NCI-H1092 (cell line): ENCODE measurements at regions not wholly inside any gene's neighbourhood (a gene's known extent, or its start where the extent isn't known, plus 50 kb on each side); places are given as distances from the start of the nearest gene placed in this dataset.

Source experiments
- DNase-seq: peaks from one replicate; lab custom pipeline; 2025; lab: John Stamatoyannopoulos, UW

DNA sequence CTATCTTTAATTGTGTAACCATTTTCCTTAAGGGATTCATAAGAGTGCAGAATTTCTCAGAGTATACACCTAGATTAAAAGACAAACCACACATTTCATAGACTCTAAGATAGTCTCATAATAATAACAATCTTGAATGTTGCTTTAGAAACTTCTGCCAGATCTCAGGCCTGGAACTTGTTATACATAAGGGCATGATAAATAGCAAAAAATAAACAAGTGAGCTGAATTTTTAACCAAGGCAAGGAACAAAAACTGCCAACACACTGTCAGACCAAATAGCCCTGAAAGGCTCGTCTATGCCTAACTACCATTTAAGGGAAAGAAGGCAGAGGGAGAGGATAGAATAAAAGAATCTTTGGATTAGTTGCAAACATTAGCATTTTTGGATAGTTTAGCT lies 65.8 kb upstream of the SEMA3C start:
- no peak for DNase-seq

DNA sequence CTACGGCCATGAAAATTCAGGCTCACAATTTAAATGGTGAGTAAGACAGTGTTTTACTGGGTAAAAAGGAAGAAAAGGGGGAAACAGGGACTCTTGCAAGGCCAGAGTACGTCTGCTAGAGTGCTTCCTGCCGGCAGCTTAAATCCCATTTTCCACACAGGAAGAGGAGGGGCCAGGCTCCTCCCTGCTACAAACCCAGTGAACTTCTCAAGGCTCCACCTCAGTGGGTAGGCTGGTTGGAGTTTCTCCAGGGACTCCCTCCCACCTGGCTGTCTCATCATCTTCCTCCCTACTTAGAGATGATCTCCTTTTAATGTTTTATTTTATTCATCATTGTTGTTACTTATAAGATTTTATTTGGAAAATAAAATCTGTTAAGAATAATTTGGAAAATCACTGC lies 62.6 kb upstream of the SEMA3C start:
- no peak for DNase-seq

DNA sequence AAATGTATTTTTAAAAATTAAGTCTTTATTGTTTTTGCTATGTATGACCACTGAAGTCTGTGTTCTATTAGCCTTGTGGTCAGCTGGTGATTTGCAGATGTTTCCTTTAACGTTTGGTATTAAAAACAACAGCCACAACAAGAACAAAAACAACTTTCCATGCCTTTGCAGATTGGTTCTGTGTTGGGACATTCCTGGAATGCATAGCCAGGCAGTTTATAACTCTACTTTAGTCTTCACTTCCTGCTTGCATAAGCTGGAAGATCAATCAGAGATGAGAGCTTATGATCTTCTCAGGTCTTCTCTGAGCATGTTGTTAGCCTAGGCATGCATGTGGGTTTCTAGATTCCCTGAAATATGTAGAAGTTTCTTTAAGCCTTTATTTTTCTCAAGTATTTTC lies 58.9 kb upstream of the SEMA3C start:
- DNase-seq = no peak

DNA sequence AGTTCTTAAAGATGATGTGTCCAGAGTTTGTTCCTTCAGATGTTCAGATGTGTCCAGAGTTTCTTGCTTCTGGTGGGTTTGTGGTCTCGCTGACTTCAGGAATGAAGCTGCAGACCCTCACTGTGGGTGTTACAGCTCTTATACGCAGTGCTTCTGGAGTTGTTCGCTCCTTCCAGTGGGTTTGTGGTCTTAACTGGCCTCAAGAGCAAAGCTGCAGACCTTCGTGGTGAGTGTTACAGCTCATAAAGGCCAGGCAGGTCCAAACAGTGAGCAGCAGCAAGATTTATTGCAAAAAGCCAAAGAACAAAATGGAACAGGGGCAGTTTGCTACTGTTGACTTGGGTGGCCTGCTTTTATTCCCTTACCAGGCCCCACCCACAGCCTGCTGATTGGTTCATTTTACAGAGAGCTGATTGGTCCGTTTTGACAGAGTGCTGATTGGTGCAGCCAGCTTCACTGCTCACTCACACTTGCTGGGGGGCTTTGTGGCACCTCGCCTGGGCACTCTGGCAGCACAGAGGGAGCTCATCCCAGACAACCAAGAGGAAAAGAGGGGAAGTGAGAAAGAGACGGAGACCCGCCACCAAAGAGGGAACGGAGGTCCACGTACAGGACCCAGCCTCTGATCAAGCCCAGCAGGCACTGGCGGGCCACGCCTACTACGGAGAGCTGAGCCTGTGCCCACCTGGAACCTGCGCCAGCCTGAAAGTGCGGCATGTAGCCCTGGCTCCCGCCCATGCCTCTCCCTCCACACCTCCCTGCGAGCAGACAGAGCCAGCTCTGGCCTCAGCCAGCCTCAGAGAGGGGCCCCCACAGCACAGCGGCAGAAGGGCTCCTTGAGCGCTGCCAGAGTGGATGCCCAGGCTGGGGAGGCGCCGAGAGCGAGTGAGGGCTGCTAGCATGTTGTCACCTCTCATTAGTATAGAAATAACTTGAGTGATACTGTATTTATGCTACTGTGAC lies 55.8 kb upstream of the SEMA3C start:
- no peak for DNase-seq

DNA sequence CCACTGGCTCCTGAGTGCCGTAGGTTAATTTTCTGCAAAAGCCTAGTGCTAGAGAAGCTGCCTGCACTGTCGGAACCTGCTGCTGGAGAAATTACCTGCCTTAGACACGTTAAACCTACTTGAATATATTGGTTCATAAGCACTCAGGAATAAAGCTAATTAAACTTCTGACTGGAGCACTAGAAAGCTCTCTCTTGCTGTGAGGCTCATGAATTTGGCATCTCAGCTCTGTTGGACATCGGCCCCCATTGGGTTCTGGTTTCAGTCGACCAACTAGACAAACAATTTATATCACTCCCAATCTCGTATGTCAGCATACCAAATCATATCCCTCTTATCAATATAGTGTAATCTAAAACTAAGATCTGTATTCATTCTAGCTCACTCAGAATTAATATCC lies 52.4 kb upstream of the SEMA3C start:
- DNase-seq = no peak
